Ovary (tissue), 3 donors: ENCODE measurements at regions not wholly inside any gene's neighbourhood (a gene's known extent, or its start where the extent isn't known, plus 50 kb on each side); places are given as distances from the start of the nearest gene placed in this dataset.

ENCODE experiments used
- EP300 ChIP-seq: sonication (generic); formaldehyde crosslinking; IDR thresholded peaks from one replicate; pipeline ENCODE4 v1.6.1; 2017; ENCODE audit warnings: antibody characterized with exemption
- POLR2A ChIP-seq: fragments of 450-650 bp; IDR thresholded peaks from one replicate; pipeline ENCODE4 v1.6.1; 2017; ENCODE audit warnings: antibody characterized with exemption, mild to moderate bottlenecking, moderate library complexity
- TF ChIP-seq, protein P1 (sequence below), 3 donors: fragments of 450-650 bp in 2 of 3; fragments of 200-600 bp in 1 of 3; IDR thresholded peaks; one replicate each; pipeline versions ENCODE4 v1.5.1 to v1.8.0; 2016 to 2022; ENCODE audit warnings: antibody characterized with exemption in 3 of 3, mild to moderate bottlenecking in 1 of 3
- donor health status: DM: no; HTN: no; CAD: no.

DNA sequence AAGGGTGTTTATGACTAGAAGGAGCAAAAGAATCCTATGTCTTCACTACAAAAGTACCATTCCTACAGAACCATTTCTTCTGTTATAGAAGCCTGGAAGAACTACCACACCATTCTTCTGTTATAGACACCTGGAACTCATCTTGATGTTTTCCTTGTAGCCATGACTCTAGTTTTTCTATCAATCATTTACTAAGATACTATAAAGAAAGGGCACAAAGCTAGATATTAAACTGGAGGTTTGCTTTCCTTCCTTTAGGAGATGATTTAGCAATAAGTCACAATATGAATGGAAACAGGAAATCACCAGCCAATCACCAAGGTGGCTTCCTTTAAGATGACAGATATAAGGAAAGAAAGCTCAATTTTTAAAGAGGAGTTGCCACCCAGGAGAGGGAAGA, 100.3 kb upstream of the NEUROD1 start:
- TF ChIP-seq, protein P1, sequence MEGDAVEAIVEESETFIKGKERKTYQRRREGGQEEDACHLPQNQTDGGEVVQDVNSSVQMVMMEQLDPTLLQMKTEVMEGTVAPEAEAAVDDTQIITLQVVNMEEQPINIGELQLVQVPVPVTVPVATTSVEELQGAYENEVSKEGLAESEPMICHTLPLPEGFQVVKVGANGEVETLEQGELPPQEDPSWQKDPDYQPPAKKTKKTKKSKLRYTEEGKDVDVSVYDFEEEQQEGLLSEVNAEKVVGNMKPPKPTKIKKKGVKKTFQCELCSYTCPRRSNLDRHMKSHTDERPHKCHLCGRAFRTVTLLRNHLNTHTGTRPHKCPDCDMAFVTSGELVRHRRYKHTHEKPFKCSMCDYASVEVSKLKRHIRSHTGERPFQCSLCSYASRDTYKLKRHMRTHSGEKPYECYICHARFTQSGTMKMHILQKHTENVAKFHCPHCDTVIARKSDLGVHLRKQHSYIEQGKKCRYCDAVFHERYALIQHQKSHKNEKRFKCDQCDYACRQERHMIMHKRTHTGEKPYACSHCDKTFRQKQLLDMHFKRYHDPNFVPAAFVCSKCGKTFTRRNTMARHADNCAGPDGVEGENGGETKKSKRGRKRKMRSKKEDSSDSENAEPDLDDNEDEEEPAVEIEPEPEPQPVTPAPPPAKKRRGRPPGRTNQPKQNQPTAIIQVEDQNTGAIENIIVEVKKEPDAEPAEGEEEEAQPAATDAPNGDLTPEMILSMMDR (IDR thresholded peaks at IDR 0.05), result no peak
- no peak for TF ChIP-seq EP300
- TF ChIP-seq POLR2A, result no peak
